ENCODE measurements at regions not wholly inside any gene's neighbourhood (a gene's known extent, or its start where the extent isn't known, plus 50 kb on each side); places are given as distances from the start of the nearest gene placed in this dataset.

- no peak for TF ChIP-seq POLR2A (IDR thresholded peaks at IDR 0.05; ENCODE audit: borderline replicate concordance, extremely low read depth, insufficient read depth, insufficient read length)
- TF ChIP-seq CTCF (IDR thresholded peaks at IDR 0.05 in 2 of 3, conservative IDR thresholded peaks at IDR 0.05 in 1 of 3; ENCODE audit: borderline replicate concordance in 1 of 3, insufficient read depth in 1 of 3, low read depth in 2 of 3, low read length in 2 of 3): no peak
- no peak for TF ChIP-seq REST (IDR thresholded peaks at IDR 0.05; ENCODE audit: low read depth)
- TF ChIP-seq POLR2AphosphoS5 (IDR thresholded peaks at IDR 0.05; ENCODE audit: low read depth, low read length): no peak
- TF ChIP-seq ZNF274 (IDR thresholded peaks at IDR 0.05; ENCODE audit: low read depth, low read length): no peak
- TF ChIP-seq CEBPB (IDR thresholded peaks at IDR 0.05; ENCODE audit: low read depth): no peak
- no peak for TF ChIP-seq EZH2 (IDR thresholded peaks at IDR 0.05)
- no peak for TF ChIP-seq MAX (IDR thresholded peaks at IDR 0.05)
- no peak for TF ChIP-seq JUND (IDR thresholded peaks at IDR 0.05)
- TF ChIP-seq SIN3A (IDR thresholded peaks at IDR 0.05; ENCODE audit: low read depth): no peak
- TF ChIP-seq SRF (IDR thresholded peaks at IDR 0.05; ENCODE audit: low read depth): no peak
- TF ChIP-seq EZH2phosphoT487 (IDR thresholded peaks at IDR 0.05; ENCODE audit: borderline replicate concordance): no peak
Observed at GRCh38 chr5:120932480-120932879, 468.4 kb downstream of the PRR16 start.

Data from HCT116 (cell line).